VCaP (cell line): ENCODE measurements at regions not wholly inside any gene's neighbourhood (a gene's known extent, or its start where the extent isn't known, plus 50 kb on each side); places are given as distances from the start of the nearest gene placed in this dataset.

ENCODE experiments used
- H3K27ac ChIP-seq: fragments of 450-650 bp; 2 replicates; pipeline ENCODE4 v1.5.1; 2017
- TF ChIP-seq, protein P1 (sequence below): fragments of 450-650 bp; conservative IDR thresholded peaks from 2 replicates; pipeline ENCODE4 v1.5.1; 2017; ENCODE audit warnings: mild to moderate bottlenecking, moderate library complexity

DNA sequence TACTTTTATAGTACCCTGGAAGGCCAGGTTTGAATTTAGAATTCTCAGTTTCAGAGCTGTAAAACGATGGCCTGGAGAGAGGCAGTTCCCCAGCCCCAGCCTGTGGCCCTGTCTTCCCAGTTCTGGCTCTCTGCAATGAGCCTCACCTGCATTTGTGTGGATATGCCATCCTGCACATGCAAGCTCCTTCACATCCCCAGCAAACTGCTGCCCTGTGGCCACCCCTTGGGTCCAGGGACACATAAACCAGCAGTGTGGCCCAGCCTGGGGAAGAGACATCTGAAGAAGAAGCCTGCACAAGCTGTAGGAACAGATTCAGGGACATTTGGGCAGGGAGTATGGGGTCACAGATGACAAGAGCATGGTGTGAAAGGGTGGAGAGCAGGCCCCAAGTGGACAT, 174.3 kb upstream of the CRY1 start:
- TF ChIP-seq, protein P1, sequence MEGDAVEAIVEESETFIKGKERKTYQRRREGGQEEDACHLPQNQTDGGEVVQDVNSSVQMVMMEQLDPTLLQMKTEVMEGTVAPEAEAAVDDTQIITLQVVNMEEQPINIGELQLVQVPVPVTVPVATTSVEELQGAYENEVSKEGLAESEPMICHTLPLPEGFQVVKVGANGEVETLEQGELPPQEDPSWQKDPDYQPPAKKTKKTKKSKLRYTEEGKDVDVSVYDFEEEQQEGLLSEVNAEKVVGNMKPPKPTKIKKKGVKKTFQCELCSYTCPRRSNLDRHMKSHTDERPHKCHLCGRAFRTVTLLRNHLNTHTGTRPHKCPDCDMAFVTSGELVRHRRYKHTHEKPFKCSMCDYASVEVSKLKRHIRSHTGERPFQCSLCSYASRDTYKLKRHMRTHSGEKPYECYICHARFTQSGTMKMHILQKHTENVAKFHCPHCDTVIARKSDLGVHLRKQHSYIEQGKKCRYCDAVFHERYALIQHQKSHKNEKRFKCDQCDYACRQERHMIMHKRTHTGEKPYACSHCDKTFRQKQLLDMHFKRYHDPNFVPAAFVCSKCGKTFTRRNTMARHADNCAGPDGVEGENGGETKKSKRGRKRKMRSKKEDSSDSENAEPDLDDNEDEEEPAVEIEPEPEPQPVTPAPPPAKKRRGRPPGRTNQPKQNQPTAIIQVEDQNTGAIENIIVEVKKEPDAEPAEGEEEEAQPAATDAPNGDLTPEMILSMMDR, result no peak
- no peak overlapping the region for H3K27ac ChIP-seq

DNA sequence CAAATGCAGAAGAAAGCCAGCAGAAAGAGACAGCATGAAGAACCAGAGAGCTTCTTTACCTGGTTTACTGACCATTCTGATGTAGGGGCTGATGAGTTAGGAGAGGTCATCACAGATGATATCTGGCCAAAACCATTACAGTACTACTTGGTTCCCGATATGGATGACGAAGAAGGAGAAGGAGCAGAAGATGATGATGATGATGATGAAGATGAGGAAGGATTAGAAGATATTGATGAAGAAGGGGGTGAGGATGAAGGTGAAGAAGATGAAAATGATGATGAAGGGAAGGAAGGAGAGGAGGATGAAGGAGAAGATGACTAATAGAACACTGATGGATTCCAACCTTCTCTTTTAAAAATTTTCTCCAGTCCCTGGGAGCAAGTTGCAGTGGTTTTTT, 178.2 kb upstream of the CRY1 start:
- TF ChIP-seq, protein P1, result no peak
- no peak overlapping the region for H3K27ac ChIP-seq

DNA sequence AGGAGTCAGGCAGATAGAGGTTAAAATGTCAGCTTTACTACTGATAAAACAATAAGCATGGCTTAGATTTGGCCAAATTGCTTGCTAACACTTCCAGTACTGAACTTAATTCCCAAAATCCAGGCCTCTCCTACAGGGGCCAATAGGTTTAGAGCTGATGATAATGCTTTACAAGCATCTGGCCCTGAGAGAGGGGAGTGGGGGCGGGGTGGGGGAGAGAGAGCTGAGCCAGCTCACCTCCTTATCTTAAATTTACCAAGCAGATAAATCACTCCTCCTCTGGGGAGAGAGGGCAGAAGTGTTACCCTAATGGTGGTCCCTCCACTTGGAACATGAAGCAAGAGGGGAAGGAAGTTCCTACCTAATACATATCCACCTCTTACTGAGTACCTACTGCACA, 182.2 kb upstream of the CRY1 start:
- no peak overlapping the region for H3K27ac ChIP-seq
- TF ChIP-seq, protein P1, result no peak

DNA sequence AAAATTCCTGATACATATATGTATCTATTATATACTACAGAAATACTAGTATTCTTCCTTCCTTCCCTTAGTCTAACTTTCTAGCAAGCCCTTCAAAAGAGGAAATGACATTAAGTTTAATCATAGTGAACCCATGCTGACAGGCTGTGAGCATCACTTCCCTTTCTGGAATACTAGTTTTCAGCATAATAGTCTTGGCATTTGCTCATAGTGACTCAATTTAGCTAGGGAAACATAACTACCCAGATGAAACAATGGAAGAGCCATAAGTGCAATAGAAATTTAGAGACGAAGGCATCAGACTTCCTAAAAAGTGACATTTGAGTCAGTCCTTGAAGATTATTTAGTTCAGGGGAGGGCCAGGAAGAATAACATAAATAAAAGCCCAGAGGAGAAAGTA, 184.5 kb upstream of the CRY1 start:
- no peak overlapping the region for H3K27ac ChIP-seq
- TF ChIP-seq, protein P1, result no peak

DNA sequence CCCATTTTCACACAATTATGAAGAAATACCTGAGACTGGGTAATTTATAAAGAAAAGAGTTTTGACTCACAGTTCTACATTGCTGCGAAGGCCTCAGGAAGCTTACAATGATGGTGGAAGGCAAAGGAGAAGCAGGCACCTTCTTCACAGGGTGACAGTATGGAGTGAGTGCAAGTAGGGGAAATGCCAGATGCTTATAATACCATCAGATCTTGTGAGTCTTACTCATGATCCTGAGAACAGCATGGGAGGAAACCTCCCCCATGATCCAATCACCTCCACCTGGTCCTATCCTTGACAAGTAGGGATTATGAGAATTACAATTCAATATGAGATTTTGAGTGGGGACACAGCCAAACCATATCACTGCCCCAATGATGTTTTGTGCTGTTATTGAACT, 189.3 kb upstream of the CRY1 start:
- TF ChIP-seq, protein P1, result no peak
- H3K27ac ChIP-seq, result no peak overlapping the region

DNA sequence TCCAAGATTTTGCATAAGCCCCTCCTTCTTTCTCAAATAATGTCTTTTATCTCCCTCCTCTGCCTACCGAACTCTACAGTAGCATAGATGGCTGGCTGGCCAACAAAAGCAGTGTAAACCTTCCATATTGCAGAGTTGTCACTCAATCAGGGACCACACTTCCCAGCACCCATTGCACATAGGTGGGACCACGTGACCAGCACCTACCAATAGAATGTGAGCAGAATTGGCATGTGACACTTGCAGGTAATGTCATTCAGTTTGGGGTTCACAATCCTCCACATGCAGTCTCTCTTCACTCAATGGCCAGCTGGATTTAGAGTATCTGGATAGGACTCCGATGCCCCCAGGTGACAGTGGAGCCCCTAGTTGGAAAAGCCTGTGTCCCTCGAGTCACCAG, 190.3 kb upstream of the CRY1 start:
- H3K27ac ChIP-seq, result no peak overlapping the region
- TF ChIP-seq, protein P1, result no peak

DNA sequence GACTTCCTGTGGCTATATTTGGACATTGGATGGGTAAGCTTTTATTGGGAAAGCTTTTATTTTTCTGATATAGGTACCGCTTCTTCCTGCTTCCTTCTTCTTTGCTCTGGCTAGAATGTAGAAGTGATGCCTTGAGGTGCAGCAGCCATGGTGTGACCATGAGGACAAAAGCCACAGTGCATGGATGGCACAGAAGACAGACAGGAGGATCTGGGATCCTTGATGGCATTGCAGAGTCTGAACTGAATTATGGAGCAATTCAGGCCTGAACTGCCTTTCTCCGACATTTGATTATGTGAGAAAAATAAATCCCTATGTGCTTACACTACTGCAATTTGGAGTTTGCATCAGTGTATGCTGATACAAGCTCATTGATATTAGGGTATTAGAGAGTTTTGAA, 191.3 kb upstream of the CRY1 start:
- H3K27ac ChIP-seq, result no peak overlapping the region
- TF ChIP-seq, protein P1, result no peak
